Prostate gland (tissue), 2 donors: ENCODE measurements at regions not wholly inside any gene's neighbourhood (a gene's known extent, or its start where the extent isn't known, plus 50 kb on each side); places are given as distances from the start of the nearest gene placed in this dataset.

Experiments
- DNase-seq: peaks from one replicate; pipeline ENCODE4 v3.0.0-alpha.2; 2019; ENCODE audit warnings: low spot score
- H3K27ac ChIP-seq, 2 donors: fragments of 200-600 bp; sonication (generic); 2 replicates each; pipeline ENCODE4 v1.5.1; 2017 to 2019
- H3K27me3 ChIP-seq: fragments of 200-600 bp; sonication (generic); replicated peaks from 2 replicates; pipeline ENCODE4 v1.5.1; 2019; ENCODE audit not compliant: insufficient read depth
- H3K36me3 ChIP-seq, 2 donors: fragments of 200-600 bp; sonication (generic); 1 replicate in 1 of 2; 2 replicates in 1 of 2; pipeline versions ENCODE4 v1.5.1 to v1.8.1; 2017 to 2019
- H3K4me1 ChIP-seq: fragments of 200-600 bp; sonication (generic); replicated peaks from 2 replicates; pipeline ENCODE4 v1.5.1; 2019
- H3K4me3 ChIP-seq, 2 donors: fragments of 200-600 bp; sonication (generic); 2 replicates each; pipeline ENCODE4 v1.5.1; 2017 to 2019
- H3K9me3 ChIP-seq: fragments of 200-600 bp; sonication (generic); 2 replicates; pipeline ENCODE4 v1.5.1; 2017
- CTCF ChIP-seq, 4 experiments: fragments of 200-600 bp in 2 of 4; fragments of 450-650 bp in 2 of 4; sonication (generic) in 2 of 4; IDR thresholded peaks; 1 replicate in 3 of 4; 2 replicates in 1 of 4; pipeline ENCODE4 v1.5.1; 2016 to 2019; ENCODE audit warnings: antibody characterized with exemption in 4 of 4, mild to moderate bottlenecking in 2 of 4, moderate library complexity in 2 of 4
- POLR2A ChIP-seq: fragments of 450-650 bp; IDR thresholded peaks from one replicate; pipeline ENCODE4 v1.6.1; 2016; ENCODE audit warnings: antibody characterized with exemption, mild to moderate bottlenecking
- POLR2AphosphoS5 ChIP-seq: sonication (generic); formaldehyde crosslinking; IDR thresholded peaks from one replicate; pipeline ENCODE4 v1.6.1; 2017; ENCODE audit warnings: antibody characterized with exemption
- WGBS: methylation state at CpG from one replicate; pipeline ENCODE4 v1.1.5; 2018; 5-methylcytosine and 5-hydroxymethylcytosine counted together
- intact Hi-C: fragments of 100-400 bp; cut with DNase I; formaldehyde crosslinking; loops from one replicate; pipeline ENCODE4 v1.14.2; 2022
- microRNA counts, 2 donors: library from miRNA; unstranded; fragments of <30 nt; microRNA quantifications; one replicate each; lab custom pipeline; 2016 to 2017
- microRNA-seq: library from miRNA; unstranded; fragments of <30 nt; microRNA quantifications from one replicate; pipeline ENCODE4, GENCODE V29; 2016
- small RNA-seq, 2 donors: library from RNA; depleted of rRNA; stranded (forward); fragments of <200 nt; gene quantifications; one replicate each; pipeline ENCODE3, GENCODE V24; 2016

GRCh38 chr9:94204174-94204573 lies 54.9 kb upstream of the ZNF169 start:
- H3K27ac ChIP-seq, result no peak overlapping the region
- TF ChIP-seq POLR2A (no peak), POLR2AphosphoS5 (no peak), CTCF (IDR thresholded peaks at IDR 0.05) (no peak)

DNA sequence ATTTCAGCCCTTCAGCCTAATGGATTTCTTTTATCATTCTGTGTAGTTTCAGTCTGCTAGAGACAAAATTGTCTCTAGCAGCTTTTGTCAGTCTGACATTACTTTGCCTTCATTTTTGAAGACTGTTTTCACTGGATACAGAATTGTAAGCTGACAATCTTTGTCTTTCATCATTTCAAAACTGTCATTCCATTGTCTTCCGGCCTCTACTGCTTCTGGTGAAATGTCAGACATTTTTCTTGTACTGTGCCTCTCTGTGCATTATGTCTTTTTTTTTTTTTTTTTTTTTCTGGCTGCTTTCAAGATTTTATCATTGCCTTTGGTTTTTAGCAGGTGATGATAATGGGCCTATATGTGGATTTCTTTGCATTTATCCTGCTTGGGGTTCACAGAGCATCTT lies 51.3 kb upstream of the ZNF169 start:
- Histone ChIP-seq H3K27ac (no peak overlapping the region), H3K36me3 (no peaks in the 10 kb centered on the region), H3K4me3 (no peak overlapping the region), H3K27me3 (no peaks in the 10 kb centered on the region), H3K9me3 (no peaks in the 10 kb centered on the region), H3K4me1 (no peaks in the 10 kb centered on the region)
- intact Hi-C loops, result no loop called here
- TF ChIP-seq CTCF (IDR thresholded peaks at IDR 0.05) (no peak), POLR2AphosphoS5 (no peak), POLR2A (no peak)
- DNase-seq, result no peak
- WGBS, result 92% methylated on average over 1 of the region's 1 CpG

More at GRCh38 chr9:94204174-94204573, 54.9 kb upstream of the ZNF169 start:
- intact Hi-C loops, result no loop called here
- H3K36me3 ChIP-seq, result no peaks in the 10 kb centered on the region
- H3K9me3 ChIP-seq, result no peaks in the 10 kb centered on the region
- DNase-seq, result no peak
- H3K27me3 ChIP-seq, result no peaks in the 10 kb centered on the region
- 70% methylated on average over 4 of the region's 4 CpGs for WGBS
- no peak overlapping the region for H3K4me3 ChIP-seq
- H3K4me1 ChIP-seq, result no peaks in the 10 kb centered on the region

MicroRNAs in the stretch of these regions (microRNA counts, 767-probe panel; counts per million panel counts)
- microRNA hsa-let-7d-5p (lab: Ali Mortazavi, UCI) (5,598 to 5,876 counts per million in 2 donors), microRNA hsa-let-7f-5p (lab: Ali Mortazavi, UCI) (4,827 to 5,304 counts per million in 2 donors)

Small RNAs in the stretch of these regions (microRNA-seq; reads per million reads assigned to microRNA genes)
- gene MIRLET7A1 (1,061 reads per million, percentile 88 among the genes with 10 or more reads in this experiment), gene MIRLET7D (20,800 reads per million, percentile 97 among the genes with 10 or more reads in this experiment), gene MIRLET7F1 (633 reads per million, percentile 86 among the genes with 10 or more reads in this experiment)

Small RNAs in the stretch of these regions (small RNA-seq; reads per million reads assigned to genes)
- 12.7 to 32.7 reads per million in 2 donors for gene MIRLET7A1
- gene MIRLET7D, result 151 to 233 reads per million in 2 donors
- gene MIRLET7F1, result 88.0 to 235 reads per million in 2 donors
